GM19025 (cell line): ENCODE measurements at regions not wholly inside any gene's neighbourhood (a gene's known extent, or its start where the extent isn't known, plus 50 kb on each side); places are given as distances from the start of the nearest gene placed in this dataset.
A peak's percentile ranks its signal among the peaks of the same experiment; 100 is the strongest.
"Not testable (repeated sequence)": the region's sequence is repeated elsewhere in the genome, so short reads cannot be mapped to it uniquely, and the experiment has no call there.

Experiments
- ATAC-seq: cut with Tn5 transposase; IDR thresholded peaks from one replicate; pipeline ENCODE4 v1.9.1; 2021; ENCODE audit warnings: mild to moderate bottlenecking, low read depth, moderate library complexity; ENCODE audit not compliant: unreplicated experiment

DNA sequence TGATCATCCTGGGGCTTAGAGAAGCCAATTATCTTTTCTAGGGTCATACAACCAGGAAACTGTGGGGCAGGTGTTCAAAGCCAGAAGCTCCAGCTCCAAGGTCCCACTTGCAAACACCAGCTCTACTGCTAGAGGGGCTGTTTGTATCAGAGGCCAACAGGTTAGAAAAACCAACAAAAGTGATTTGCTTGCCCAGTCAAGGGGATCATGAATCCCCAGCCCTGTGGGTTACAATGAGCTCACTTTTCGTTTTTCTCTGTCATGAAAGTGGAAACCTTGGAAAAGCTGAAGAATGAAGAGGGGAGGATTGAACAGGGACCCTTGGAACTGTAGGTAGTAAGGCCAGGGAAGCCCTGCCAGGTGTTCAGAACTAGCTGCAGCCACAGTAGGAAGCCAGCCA is 119.2 kb downstream of the SPP2 start:
- no peak for ATAC-seq

DNA sequence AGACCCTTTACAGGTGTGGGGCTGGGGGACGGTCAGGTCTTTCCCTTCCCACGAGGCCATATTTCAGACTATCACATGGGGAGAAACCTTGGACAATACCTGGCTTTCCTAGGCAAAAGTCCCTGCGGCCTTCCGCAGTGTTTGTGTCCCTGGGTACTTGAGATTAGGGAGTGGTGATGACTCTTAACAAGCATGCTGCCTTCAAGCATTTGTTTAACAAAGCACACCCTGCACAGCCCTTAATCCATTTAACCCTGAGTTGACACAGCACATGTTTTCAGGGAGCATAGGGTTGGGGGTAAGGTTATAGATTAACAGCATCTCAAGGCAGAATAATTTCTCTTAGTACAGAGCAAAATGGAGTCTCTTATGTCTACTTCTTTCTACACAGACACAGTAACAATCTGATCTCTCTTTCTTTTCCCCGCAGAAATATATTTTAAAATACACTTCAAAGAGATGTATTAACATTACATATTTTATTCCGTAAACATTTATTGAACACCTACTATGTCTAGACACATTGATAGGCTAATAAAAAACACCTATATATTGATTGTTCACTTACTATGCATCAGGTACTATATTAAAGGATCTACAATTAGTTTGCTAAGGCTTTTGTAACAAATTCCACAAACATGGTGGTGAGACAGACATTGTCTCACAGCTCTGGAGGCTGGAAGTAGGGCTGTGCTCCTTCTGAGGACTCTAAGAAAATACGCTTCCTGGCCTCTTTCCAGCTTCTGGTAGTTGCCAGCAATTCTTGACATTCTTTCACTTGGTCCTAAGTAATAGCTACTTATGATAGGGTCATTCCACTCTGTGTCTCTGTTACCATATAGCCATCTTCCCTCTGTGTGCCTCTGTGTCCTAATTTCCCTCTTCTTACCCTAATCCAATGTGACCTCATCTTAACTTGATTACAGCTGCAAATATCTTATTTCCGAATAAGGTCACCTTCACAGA is 118.4 kb downstream of the SPP2 start:
- not testable (repeated sequence) for ATAC-seq

DNA sequence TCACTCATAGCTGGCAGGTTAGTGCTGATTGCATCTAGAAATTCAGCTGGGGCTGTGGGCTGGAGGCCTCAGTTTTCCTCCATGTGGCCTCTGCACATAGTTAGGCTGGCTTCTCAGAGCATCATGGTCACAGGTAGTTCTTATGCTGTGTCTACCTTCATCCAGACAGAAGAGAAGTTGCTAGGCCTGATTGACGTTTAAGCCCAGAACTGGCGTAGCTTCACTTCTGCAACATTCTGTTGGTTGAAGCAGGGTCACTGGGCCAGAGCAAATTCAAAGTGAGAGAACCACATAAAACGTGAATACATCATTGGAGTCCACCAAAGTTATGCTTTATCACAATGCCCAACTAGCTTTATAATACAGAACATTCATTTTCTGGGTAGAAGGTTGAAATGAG is 116.0 kb downstream of the SPP2 start:
- no peak for ATAC-seq

DNA sequence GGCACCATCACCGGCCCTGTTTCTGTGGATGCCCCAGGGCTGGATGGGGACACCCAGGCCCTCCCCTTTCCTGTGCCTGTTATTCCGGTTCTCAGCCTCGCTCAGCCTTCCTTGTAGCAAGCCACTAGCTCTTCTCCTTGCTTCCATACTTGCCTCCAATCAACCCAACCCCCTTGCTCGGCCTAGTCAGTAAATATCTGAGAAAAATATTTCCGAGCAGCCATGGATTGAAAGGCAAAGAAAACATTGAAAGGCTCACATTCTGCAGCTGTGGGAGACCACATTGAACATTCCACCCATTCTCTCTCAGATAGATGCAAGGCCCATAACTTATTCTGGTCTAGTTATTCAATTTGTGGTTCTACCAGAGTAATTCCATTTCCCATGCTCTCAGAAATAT is 114.9 kb downstream of the SPP2 start:
- no peak for ATAC-seq

DNA sequence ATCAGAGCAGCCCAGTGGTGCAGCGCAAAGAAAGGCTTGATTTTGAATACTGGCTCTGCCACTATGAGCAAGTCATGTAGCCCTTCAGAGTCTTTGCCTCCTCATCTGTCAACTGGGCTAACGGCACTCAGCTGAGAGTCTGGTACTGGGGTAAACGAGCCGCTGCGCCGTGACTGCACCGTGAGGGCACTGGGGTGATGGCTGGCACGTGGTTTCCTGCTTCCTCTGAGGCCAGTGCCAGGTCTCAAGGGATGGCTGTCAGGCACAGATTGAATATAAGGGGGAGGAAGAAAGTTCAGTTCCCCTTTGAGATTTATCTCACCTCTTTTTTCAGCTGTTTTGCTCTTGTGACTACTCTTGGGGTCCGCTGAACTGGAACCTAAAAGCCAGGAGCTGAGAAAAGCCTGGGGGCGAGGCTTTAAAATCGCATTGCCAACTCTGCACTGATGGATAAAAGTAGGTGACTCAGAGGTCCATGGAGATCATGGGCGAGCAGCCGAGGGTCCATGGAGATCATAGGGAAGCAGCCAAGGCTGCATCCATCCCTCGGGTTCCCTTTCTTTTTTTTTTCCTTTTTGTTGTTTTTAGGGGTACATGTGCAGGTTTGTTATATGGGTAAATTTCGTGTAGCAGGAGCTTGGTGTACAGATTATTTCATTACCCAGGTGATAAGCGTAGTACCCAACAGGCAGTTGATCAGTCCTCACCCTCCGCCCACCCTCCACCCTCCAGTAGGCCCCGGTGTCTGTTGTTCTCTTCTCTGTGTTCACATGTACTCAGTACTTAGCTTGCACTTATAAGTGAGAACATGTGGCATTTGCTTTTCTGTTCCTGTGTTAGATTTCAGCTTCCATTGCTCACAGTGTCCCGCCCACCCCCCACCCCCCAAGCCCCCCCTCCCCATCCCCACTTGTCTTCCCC is 114.3 kb downstream of the SPP2 start:
- peak; percentile 61 for ATAC-seq

DNA sequence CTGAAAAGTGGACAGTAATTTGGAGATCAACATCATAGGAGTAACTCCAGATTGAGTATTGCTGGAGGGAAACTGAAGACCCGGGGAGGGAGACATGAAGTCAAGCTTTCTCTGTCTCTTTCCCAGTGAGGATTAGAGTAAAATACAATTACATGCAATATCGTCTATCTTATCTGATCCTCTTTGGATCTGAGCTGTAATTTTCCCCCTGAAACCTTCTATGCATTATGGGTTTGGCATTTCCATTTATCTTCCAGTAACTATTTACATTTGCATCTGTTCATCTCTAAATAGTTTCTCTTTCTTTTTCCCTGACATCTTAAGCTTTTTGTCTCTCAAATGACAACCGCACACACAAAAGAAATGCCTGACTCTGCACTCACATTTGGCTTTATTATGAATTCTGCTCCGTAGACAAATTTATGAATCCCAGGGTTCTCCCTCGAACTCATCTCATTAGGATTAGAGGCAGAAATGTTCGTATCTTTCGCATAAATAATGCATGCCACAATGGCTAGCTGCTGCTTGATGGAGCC is 113.1 kb downstream of the SPP2 start:
- no peak for ATAC-seq

DNA sequence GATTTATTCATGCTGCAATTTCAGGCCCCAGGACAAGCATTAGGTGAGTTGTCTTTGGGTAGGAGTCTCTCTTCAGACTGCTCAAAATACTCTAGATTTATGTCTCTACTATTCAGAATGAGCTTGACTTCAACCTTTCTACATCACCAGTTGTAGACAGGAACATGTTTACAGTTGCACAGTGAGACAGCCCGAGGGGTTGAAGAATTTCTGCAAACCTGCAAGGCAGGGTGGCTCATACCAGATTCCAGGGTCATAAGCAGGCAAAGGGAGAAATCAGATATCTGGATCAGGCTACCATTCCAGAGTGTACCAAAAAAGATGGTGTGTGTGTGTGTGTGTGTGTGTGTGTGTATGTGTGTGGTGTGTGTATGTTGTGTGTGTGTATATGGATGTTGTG is 112.4 kb downstream of the SPP2 start:
- ATAC-seq: no peak

DNA sequence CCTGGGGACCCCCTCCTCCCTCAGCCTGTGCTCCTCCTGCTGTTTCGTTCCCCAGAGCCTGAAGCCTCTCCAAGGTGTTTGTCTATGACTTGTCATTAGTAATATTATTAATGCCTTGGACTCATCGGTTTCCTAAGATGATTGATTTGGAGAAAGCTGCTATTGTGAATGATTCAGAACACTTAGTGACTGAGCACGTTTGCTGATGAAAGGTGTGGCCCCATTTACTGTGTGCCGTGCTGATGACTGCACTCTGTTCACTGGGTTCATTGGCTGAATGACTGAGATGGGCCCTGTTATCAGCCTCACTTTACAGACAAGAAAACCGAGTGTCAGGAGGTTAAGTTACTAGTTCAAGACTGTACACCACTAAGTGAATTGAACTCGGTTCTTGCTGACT is 111.4 kb downstream of the SPP2 start:
- ATAC-seq: no peak

DNA sequence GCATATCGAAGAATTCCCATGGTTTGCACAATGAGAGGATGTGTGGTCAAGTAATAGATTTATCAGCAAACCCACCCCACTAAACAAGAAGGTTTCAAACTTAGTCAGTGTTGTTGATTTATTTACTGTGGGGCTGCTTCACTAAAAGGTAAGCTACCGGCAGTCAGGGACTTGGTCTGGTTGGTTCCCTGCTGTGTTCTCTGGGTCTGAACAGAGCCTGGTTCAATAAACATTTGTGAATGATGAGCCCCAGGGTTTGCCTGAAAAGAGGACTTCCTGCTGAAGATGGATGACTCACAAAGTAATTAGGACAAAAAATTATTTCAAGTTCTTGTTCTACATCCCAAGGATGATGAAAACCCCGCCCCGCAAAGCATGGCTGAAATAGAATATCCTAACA is 108.3 kb downstream of the SPP2 start:
- ATAC-seq: no peak

DNA sequence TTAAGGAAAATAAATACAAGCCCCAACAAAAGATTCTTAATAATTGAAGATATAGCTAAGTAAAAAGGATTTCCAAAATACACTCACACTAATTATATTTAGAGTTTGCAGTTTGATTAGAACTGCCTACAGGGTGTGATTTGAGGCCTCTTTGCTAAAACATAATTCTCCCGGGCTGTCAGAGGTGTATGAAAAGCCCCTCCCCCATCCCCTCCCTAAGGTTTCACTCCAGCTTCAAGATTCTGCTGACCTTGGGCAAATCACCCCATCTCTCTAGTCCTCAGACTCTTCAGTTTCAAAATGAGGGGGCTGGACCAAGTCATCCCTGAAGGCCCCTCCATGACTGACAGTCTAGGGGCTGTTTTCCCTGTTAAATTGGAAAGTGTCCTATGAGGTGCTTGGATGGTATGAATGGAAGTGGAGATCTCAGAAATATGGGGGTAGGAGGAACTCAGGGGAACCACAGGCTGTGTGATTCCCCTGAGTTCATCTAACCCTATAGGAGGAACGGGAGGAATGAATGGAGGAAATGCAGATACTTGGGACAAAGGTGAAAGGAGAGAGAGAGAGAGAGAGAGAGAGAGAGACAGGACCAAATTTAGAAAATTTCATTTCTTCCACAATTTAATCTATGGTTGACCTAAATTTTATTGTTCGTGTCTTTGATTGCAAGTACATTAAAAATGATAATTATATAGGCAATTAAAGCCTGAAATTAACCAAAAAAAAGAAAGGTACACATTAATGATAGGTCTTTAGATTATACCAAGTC is 107.5 kb downstream of the SPP2 start:
- ATAC-seq: no peak

DNA sequence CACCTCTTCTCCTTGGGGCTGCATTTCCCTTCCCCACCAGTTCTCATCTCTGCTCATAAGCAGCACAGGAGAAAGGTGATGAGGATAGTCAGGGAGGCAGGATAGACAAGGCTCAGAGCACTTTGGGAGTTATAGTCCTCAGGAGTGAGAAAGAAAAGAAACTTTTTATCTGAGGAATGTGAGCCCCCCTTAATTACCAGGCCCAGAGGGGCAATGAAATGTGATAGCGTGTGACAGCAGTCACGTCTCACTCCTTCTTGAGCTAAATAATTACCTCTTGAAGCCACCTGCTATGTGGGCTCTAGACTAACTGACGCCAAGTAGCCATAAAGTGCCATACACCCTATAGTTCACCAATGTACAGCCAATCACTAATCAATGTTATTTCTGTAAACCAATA is 105.8 kb downstream of the SPP2 start:
- no peak for ATAC-seq

DNA sequence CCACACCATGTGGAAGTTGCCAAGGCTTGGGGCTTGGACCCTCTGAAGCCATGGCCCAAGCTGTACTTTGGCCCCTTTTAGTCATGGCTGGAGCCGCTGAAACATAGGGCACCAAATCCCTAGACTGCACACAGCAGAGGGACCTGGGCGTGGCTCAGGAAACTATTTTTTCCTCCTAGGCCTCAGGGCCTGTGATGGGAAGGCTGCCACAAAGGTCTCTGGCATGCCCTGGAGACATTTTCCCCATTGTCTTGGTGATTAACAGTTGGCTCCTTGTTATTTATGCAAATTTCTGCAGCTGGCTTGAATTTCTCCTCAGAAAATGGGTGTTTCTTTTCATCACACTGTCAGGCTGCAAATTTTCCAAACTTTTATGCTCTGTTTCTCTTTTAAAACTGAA is 102.3 kb downstream of the SPP2 start:
- not testable (repeated sequence) for ATAC-seq

DNA sequence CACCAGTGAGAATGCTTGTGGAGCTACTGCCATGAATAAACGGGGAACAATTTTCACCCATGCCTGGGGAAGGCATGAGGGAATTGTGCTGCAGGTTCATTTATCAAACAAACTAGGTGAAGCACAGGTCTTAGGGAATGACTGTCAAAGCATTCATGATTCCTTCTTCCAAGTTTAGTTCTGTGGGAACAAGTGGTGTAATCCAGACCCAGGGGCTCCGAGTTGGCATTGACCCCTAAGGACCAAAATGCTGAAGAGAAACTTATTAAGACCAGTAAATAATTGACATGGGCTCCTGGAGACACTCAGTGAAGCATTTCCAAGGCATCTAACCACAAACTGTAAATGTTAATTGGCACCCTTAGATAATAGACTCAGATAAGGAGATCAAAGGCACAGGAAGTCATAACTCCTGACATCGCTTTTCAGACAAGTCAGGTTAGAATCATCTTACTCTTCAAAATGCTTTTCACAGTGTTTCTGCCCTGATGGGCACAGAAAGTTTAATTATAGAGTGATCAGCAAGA is 96.9 kb downstream of the SPP2 start:
- no peak for ATAC-seq

DNA sequence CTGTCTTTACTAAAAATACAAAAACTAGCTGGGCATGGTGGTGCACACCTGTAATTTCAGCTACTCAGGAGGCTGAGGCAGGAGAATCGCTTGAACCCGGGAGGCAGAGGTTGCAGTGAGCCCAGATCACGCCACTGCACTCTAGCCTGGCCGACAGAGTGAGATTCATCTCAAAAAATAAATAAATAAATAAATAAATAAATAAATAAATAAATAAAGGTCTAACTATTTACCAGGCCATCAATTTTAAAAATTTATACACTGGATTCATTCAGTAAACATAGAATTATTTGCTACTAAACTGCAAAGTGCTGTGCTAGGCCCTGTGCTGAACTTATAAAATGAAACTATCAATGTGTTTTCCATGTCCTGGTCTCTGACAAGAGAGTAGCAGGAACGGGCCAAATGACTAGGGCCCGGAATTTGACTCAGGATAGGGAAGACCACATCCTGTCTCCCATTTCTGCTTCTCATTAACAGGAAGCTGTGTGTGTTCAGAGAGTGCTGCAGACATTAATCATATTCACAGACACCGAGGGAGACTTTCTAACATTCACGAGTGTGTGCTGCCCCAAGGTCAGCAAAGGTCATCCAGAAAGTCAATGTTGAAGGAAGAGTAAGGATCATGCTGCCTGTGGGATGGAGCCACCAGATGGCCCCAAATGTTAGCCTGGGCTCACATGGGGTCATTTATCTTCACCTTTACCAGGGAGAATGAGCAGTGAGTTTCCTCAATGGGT is 95.8 kb downstream of the SPP2 start:
- ATAC-seq: no peak

DNA sequence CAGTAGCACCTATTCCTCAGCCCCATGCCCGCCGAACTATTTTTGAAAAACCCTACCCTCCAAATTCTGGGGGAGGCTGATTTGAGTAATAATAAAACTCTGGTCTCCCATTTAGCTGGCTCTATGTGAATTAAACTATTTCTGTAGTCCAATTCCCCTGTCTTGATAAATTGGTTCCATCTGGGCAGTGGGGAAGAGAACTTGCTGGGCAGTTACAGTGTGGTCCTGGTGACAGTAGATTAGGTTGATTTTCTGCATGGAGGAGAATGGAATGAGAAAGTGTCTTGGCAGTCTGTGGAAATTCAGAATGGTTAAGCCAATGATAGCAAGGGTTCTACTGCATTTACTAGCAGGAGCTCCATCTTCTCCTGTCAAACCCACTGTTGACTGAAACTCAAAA is 95.0 kb downstream of the SPP2 start:
- ATAC-seq: no peak

DNA sequence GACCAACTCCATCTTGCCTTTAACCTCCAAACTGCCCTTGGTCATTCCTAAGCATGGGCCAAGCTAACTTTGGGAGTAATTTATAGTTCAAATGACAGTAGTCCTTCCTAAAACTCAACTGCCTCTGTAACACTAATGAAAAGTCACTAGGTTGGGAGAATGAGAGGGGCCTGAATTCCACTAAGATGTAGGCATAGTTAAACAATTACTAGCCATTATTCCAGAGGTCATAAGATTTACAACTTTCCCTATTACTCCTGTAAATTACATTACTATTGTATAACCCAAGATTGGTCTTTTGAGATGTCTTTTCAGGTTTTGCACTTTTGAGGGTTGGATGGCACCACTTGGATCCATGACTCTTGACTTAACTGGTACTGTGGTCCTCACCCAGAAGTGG is 94.6 kb downstream of the SPP2 start:
- no peak for ATAC-seq

DNA sequence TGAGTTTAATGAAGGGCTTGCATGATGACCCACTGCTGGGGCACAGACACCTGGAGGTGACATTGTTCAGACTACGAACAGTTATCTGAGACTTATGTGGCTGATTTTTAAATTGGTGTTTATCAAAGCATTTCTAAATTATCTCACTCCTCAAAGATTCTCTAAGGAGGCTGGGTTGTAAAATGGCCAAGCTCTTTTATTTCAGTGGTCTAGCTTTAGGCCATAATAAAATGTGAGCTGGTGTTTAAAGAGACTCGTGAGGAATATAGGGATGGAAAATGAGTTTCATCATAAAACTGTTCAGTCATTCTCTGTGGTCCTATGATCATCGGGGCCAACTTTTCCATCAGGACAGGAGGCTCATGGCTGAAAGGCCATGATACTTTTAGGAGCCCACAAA is 93.4 kb downstream of the SPP2 start:
- ATAC-seq: no peak

DNA sequence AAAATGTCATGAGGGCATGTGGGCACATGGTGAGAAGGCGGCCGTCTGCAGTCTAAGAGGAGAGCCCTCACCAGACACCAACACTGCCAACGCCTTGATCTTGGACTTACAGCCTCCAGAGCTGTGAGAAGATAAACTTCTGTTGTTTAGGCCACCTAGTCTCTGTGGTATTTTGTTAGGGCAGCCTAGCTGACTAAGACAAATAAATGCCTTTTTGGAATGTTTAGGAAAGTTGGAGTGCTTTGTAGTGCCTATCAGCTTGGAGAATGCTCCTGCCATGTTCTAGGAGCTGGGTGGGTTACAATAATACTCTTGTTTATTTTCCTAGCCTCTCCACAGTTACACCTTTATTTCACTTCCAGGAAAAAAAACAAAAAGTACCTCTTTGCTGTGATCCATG is 92.0 kb downstream of the SPP2 start:
- no peak for ATAC-seq

DNA sequence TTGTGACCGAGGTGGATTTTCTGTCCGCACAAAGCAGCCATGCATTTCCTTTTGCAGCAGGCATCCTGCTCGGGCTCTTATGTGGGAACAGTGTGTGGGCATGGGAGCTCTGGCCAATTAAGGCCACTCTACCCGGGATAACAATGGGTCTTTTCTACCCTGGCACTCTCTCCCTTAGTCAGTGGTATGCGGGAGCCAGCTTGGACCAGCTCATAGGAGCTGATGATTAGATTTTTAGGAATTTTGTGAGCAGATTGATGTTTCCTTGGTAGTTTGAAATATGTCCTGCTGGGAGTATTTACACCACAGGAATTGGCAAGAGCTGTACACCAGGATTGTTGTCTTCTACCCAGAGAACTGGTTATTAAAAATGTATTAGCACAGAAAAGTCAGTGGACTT is 89.3 kb downstream of the SPP2 start:
- ATAC-seq: no peak

DNA sequence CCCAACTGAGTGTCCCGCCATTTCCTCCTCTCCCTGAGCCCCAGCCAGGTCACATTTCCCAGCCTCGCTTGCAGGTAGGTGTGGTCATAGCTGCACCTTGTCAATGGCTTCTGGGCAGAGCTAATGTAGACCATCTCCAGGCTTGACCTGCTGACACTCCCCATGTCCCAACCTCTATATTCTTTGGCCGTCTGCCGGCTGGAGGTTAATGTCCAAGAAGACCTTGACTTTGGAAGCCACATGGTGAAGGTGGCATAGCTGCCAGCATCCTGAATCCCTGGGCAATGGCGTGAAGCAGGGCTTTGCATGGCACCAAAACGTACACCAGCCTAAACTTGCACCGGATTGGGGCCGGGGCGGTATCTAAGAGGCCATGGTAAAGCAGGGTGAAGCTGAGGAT is 88.3 kb downstream of the SPP2 start:
- no peak for ATAC-seq
